ENCODE measurements at regions not wholly inside any gene's neighbourhood (a gene's known extent, or its start where the extent isn't known, plus 50 kb on each side); places are given as distances from the start of the nearest gene placed in this dataset.

DNA sequence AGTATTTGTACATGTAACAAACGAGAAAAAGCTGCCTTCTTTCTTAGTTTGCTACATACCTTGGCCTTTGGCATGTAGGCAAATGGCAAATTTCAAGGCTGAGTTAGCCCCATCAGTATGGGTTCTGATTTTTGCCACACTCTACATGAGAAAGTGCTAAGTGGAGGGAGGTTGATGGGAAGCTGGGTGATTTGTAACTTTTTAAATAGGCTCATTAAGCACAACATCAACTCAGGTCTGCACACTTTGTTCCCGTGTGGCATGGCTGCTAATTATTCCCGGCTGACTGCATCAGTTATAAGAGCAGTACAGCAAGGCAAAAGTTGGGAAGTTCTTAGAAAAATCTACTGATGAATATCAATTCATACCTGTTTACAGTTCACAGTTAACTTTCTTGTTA is 172.8 kb upstream of the MAP3K7 start:
- Histone ChIP-seq H3K27me3 (no peaks in the 10 kb centered on the region), H3K4me1 (no peaks in the 10 kb centered on the region), H3K36me3 (no peaks in the 10 kb centered on the region), H3K27ac (no peak overlapping the region), H3K9me3 (no peaks in the 10 kb centered on the region), H3K4me3 (no peak overlapping the region)
- intact Hi-C loops (cut with DNase I; ENCODE audit: low total_unique reads) = no loop called here
- no peak for DNase-seq (ENCODE audit: low spot score in 2 of 2)
- TF ChIP-seq POLR2A (IDR thresholded peaks at IDR 0.05) (no peak), POLR2AphosphoS5 (IDR thresholded peaks at IDR 0.05) (no peak)
- TF ChIP-seq, protein P1, sequence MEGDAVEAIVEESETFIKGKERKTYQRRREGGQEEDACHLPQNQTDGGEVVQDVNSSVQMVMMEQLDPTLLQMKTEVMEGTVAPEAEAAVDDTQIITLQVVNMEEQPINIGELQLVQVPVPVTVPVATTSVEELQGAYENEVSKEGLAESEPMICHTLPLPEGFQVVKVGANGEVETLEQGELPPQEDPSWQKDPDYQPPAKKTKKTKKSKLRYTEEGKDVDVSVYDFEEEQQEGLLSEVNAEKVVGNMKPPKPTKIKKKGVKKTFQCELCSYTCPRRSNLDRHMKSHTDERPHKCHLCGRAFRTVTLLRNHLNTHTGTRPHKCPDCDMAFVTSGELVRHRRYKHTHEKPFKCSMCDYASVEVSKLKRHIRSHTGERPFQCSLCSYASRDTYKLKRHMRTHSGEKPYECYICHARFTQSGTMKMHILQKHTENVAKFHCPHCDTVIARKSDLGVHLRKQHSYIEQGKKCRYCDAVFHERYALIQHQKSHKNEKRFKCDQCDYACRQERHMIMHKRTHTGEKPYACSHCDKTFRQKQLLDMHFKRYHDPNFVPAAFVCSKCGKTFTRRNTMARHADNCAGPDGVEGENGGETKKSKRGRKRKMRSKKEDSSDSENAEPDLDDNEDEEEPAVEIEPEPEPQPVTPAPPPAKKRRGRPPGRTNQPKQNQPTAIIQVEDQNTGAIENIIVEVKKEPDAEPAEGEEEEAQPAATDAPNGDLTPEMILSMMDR (IDR thresholded peaks at IDR 0.05) = no peak

DNA sequence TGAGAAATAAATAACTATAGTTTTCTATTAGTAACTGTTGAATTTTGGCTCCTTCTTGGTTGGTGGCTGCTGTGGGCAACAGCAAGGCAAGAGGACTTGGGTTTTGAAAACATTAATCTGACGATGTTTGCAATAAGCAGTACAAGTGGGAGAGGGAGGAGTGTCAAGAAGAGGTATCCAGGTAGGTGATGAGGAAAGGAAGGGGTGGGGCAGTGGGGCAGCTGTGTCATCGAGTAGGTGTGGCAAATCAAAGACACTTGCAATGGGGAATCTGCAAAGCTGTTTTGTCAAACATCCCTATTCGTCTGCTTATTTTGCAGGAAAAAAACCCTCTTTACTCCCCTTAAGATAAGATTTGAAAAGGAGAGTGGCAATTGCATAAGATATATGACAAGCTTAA is 171.9 kb upstream of the MAP3K7 start:
- intact Hi-C loops (cut with DNase I; ENCODE audit: low total_unique reads) = no loop called here
- Histone ChIP-seq H3K9me3 (no peaks in the 10 kb centered on the region), H3K27me3 (no peaks in the 10 kb centered on the region)

GRCh38 chr6:90753820-90754643 is 167.2 kb upstream of the MAP3K7 start:
- no peak for DNase-seq (ENCODE audit: low spot score in 2 of 2)
- H3K36me3 ChIP-seq = no peaks in the 10 kb centered on the region
- H3K27ac ChIP-seq = no peak overlapping the region
- TF ChIP-seq POLR2A (IDR thresholded peaks at IDR 0.05) (no peak), POLR2AphosphoS5 (IDR thresholded peaks at IDR 0.05) (no peak)
- TF ChIP-seq, protein P1 (IDR thresholded peaks at IDR 0.05) = no peak
- no peaks in the 10 kb centered on the region for H3K4me1 ChIP-seq
- H3K4me3 ChIP-seq = no peak overlapping the region
- no peaks in the 10 kb centered on the region for H3K27me3 ChIP-seq
- H3K9me3 ChIP-seq = no peaks in the 10 kb centered on the region
- intact Hi-C loops (cut with DNase I; ENCODE audit: low total_unique reads) = no loop called here

More for the DNA sequence above, 171.9 kb upstream of the MAP3K7 start:
- no peaks in the 10 kb centered on the region for H3K36me3 ChIP-seq
- no peaks in the 10 kb centered on the region for H3K4me1 ChIP-seq
- TF ChIP-seq POLR2AphosphoS5 (IDR thresholded peaks at IDR 0.05) (no peak), POLR2A (IDR thresholded peaks at IDR 0.05) (no peak)
- TF ChIP-seq, protein P1 (IDR thresholded peaks at IDR 0.05) = no peak
- H3K27ac ChIP-seq = no peak overlapping the region
- H3K4me3 ChIP-seq = no peak overlapping the region
- DNase-seq (ENCODE audit: low spot score in 2 of 2) = no peak

- Histone ChIP-seq H3K4me3 (no peak overlapping the region), H3K9me3 (peaks cover 0 to 12% of the 10 kb centered on the region in 2 donors), H3K4me1 (no peaks in the 10 kb centered on the region), H3K36me3 (no peaks in the 10 kb centered on the region), H3K27me3 (no peaks in the 10 kb centered on the region), H3K27ac (no peak overlapping the region)
- intact Hi-C loops (cut with DNase I; ENCODE audit: low total_unique reads) = no loop called here
- TF ChIP-seq POLR2AphosphoS5 (IDR thresholded peaks at IDR 0.05) (no peak), POLR2A (IDR thresholded peaks at IDR 0.05) (no peak)
- TF ChIP-seq, protein P1 (IDR thresholded peaks at IDR 0.05) = no peak
- DNase-seq (ENCODE audit: low spot score in 2 of 2) = no peak
Observed at GRCh38 chr6:90739802-90740201, 152.9 kb upstream of the MAP3K7 start.

DNA sequence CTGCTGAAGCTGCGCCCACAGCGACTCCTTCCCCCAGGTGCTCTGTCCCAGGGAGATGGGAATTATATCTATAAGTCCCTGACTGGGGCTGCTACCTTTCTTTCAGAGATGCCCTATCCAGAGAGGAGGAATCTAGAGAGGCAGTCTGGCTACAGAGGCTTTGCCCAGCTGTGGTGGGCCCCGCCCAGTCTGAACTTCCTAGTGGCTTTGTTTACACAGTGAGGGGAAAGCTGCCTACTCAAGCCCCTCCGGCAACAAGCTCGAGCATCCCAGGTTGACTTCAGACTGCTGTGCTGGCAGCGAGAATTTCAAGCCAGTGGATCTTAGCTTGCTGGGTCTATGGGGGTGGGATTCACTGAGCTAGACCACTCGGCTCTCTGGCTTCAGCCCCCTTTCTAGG is 152.5 kb upstream of the MAP3K7 start:
- H3K9me3 ChIP-seq = peaks cover 0 to 12% of the 10 kb centered on the region in 2 donors
- H3K27me3 ChIP-seq = no peaks in the 10 kb centered on the region
- H3K4me3 ChIP-seq = no peak overlapping the region
- no peak overlapping the region for H3K27ac ChIP-seq
- intact Hi-C loops (cut with DNase I; ENCODE audit: low total_unique reads) = no loop called here
- H3K36me3 ChIP-seq = no peaks in the 10 kb centered on the region
- no peak for TF ChIP-seq POLR2A (IDR thresholded peaks at IDR 0.05)
- TF ChIP-seq POLR2AphosphoS5 (IDR thresholded peaks at IDR 0.05) = no peak
- TF ChIP-seq, protein P1 (IDR thresholded peaks at IDR 0.05) = no peak
- no peak for DNase-seq (ENCODE audit: low spot score in 2 of 2)
- no peaks in the 10 kb centered on the region for H3K4me1 ChIP-seq

Data from breast epithelium (tissue), 4 donors.